Muscle of arm (tissue), 1 donor: ENCODE measurements at regions not wholly inside any gene's neighbourhood (a gene's known extent, or its start where the extent isn't known, plus 50 kb on each side); places are given as distances from the start of the nearest gene placed in this dataset.

ENCODE experiments used
- DNase-seq: peaks from one replicate; pipeline ENCODE4 v3.0.0-alpha.2; 2013

DNA sequence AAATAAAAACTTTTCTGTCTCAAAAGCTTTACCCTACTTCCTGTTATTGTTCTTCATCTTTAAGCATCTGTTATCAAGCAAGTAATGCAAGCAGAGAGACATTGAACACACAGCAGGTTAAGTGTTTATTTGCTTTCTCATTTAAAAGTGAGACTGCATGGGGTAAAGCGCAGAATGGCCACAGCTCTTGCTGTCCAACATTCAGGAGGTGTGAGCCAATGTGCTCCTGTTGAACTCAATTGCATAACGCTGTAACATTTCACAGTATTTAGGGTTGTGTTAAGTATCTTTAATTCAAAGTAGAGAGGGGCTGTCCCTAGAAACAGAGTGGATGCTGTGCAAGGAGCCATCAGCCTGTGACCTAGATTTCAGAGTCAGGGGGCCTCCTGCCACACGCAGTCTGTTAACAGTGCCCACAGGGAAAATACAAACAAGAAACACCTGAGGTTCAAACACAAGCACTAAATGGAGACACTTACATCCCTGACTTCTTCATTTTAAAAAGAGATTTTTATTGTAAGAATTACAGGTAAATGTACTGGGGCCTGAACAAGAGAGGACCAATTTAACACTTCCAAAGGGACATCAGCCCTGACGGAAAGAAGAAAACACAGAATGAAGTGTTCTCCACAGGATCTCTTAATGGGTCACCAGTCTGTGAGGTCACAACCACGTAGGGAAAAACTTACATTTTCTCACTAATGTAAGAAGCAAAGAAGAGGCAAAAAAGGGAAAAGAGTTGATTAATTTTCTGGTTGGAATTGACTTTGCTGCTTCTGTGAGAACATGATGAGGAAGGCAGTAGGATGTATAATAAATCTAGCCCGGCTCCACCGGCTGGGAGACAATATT is 815.1 kb downstream of the VGLL3 start:
- DNase-seq: no peak

DNA sequence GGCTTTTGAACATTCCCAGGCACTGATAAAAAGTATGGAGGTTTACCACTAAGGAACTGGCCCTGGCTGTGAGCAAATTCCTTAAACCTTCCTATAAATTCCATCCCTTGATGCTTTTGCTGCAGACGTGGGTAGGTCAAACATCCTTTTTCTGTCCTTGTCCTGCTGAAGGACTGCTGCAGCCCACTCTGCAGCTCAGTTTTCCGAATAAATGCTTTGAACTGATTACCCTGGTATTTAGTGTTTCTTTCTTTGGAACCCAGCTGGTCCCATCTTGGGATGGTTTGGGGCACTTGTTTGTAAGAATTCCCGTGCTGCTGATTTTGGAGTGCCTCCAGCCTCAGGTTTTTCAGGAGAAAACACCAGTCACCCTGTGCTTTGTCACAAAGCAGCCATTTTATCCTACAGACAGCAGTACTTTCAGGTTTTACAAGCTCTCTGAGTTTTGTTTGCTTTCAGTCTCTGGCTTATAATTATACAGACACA is 815.9 kb downstream of the VGLL3 start:
- no peak for DNase-seq

DNA sequence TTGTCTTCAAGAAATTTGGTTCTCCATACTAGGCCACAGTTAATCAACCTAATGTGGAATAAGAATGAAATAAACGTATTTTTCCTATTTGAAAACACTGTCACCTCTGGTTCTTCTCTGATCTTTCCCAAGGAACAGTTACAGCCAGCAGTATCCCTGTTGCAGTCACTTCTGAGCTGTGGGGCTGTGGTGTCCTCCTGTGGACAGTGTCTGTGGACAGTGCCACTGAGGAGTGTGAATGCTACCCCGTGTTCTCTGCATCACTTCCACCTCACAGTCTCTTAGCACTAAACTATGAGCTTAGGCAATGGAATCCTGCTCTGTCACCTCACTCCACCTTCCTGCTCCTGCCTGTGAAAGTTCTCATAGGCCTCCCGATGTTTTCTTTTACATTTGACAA is 817.5 kb downstream of the VGLL3 start:
- no peak for DNase-seq

DNA sequence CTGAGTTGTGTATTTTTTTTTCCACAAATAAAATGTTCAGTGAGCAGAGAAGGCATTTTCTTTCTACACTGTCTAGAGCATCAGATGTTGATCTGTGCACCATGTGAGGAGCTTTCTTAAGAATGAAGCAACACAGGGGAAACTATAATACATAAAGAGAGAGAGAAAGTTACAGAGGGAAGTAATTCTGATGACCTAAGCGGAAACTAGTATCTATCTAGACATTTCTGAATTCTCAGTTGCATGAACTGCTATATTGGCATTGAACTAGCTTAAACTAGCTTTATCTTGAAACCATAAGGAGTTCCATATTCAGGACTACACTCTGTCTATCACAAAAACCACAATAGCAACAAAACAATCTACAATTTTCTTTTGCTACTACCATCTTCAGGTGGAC is 822.4 kb downstream of the VGLL3 start:
- no peak for DNase-seq

DNA sequence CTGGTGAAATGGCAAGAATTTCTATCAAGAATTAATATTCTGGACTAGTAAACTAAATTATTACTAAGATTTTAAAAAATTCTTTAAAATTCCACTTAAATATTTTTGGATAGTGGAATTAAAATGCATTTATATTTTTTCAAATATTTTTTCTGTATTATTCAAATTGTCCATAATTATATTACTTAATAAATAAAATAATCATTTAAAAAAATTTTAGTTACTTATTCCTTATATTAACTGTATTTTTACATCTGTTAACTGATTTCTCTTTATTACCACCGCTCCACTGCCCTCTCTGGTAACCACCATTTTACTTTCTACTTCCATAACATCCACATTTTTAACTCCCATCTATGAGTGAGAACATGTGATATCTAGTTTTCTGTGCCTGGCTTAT is 828.4 kb downstream of the VGLL3 start:
- DNase-seq: no peak

DNA sequence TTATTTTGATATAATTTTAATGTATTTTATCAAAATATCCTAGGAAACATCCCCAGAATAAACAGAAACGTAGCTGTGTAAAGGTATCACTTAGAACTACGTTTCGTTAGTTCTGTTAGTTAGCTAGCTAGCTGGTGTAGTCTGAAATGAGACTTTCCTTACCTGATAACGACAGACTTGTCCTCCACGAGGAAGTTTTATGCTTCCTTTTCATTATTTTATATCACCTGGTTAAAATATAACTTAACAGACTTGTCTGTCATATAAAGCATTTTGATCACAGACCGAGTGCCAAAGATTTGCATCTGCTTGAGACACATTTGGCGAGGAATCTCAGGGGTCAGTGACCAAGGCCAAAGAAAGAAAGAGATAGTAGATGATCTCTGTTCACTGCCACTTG is 829.5 kb downstream of the VGLL3 start:
- no peak for DNase-seq

DNA sequence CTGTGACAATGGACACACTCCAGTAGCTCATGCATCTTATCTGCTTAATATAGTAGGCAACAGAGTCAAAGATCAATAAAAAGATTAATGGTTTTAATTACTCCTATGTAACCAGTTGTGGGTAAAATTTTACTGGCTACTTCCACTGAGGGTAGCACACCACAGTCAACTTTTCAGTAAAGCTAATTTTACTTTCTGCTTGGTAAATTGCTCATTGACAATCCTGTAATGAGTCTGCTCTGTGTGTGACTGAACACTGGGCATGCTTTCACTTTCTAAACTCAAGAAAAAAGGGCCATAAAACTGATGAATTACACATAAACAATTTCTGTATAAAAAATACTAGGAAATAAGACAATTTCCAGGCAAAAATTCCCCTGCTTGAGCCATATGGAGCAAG is 838.3 kb downstream of the VGLL3 start:
- DNase-seq: no peak

DNA sequence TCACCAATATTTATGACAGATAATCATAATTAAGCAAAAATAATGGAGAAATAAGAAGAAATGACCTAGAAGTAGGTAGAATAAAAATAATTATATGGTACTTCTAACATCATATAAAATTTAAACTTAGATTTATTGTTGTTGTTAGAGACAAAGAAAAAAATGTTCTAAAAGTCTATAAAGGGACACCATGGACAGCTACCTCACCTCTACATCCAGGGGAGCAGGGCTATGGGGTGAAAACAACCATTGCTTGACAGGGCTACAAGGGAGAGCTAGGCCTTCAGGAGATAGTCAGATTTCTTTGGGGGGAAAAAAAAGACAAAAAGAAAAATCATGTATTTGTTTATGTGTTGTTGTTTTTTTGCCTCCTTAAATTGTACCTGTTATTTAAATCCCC is 841.9 kb downstream of the VGLL3 start:
- no peak for DNase-seq

DNA sequence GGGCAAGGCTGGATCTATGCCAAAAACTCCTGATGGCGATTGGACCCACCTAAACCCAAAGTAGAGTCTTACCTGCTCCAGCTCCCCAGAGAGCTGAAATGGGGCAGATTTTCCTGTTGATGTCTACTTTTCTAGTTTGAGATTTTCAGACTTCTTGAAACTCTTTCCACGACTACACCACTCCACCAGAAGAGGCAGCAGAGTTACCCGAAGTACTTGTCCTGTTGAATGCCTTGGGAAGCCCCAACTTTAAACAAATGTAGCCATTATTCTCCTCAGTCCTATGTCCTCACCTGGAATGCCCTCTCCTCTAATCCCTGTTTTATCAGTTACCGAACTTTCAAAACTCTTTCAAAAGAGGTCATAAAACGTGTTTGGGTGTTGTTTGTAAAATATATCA is 843.8 kb downstream of the VGLL3 start:
- DNase-seq: no peak

DNA sequence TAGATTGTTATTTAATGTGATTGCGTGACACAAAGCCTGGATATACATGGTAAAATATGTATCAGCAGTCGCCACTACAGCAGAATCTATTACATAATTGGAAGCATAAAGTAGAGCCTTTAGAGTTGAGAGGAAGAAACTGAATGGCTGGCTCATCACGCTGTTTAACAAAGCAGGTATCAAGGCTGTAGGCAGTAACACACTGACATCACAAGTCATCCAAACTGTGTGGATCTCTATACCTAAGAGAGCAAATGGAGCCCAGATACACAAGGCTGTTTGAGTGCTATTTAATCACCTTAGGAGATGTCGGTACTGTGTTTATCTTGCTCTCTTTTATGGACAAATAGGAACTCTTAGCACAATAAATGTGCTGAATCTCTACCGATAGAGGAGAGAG is 864.4 kb downstream of the VGLL3 start:
- DNase-seq: no peak
